ENCODE measurements at regions not wholly inside any gene's neighbourhood (a gene's known extent, or its start where the extent isn't known, plus 50 kb on each side); places are given as distances from the start of the nearest gene placed in this dataset.

DNA sequence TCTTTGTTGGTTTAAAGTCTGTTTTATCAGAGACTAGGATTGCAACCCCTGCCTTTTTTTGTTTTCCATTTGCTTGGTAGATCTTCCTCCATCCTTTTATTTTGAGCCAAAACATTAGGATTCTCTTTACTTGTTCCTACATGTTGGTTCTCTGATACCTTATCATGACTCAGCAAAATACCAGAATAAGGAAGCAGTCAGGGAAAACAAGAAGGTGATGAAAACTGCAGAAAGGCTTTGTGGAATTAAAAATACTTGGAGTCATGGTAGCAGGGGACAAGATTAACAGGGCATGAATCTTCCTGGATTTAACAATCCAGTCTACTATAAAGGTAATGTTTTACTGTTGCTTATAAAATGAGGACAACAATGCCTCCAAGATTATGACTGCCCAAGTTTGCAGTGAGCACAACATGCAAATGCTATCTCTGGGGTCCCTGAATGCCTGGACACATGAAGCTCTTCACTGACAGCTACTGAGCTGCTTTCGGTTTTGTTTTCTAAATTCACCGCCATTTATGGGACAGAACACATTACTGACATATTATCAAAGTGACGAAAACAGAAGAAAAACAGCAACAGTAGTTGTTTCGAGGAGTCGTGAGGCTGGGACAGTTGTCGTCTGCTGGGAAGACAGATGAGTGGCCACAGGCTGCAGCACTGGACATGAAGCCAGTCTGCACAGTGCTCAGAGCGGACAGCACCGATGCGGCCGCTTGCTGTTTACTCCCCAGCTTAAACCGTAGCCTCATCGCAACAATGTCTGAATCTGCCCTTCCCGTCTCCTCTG is 174.5 kb upstream of the DKK2 start:
- FAIRE-seq (no peak), DNase-seq (ENCODE audit: low read depth, low spot score) (no peak)
- no peak for TF ChIP-seq JUN (IDR thresholded peaks at IDR 0.05; ENCODE audit: borderline replicate concordance, insufficient read depth, insufficient read length, low read depth)
- TF ChIP-seq, protein P1, sequence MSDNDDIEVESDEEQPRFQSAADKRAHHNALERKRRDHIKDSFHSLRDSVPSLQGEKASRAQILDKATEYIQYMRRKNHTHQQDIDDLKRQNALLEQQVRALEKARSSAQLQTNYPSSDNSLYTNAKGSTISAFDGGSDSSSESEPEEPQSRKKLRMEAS (IDR thresholded peaks at IDR 0.05; ENCODE audit: insufficient read depth, insufficient read length) = no peak
- TF ChIP-seq MYC (IDR thresholded peaks at IDR 0.05; ENCODE audit: low read depth, low read length) = no peak
- TF ChIP-seq GATA2 (IDR thresholded peaks at IDR 0.05; ENCODE audit: insufficient read depth, insufficient read length, low read depth, low read length) = no peak
- TF ChIP-seq FOS (IDR thresholded peaks at IDR 0.05; ENCODE audit: borderline replicate concordance, insufficient read depth, low read length) = no peak
- no peak for TF ChIP-seq POLR2A (IDR thresholded peaks at IDR 0.05; ENCODE audit: low read depth, low read length)
- no peak for TF ChIP-seq POLR2AphosphoS5 (IDR thresholded peaks at IDR 0.05; ENCODE audit: insufficient read depth, low read depth, low read length)
- Histone ChIP-seq H4K20me1 (replicated peaks; ENCODE audit: control insufficient read depth, extremely low read depth, insufficient read depth, low read length) (no peaks in the 10 kb centered on the region), H3K9me3 (replicated peaks; ENCODE audit: control insufficient read depth, insufficient read depth, low read length) (no peaks in the 10 kb centered on the region), H3K4me2 (ENCODE audit: insufficient read depth, low read length) (no peak overlapping the region), H3K36me3 (ENCODE audit: control insufficient read depth in 2 of 2, extremely low read depth in 1 of 2, insufficient read depth in 2 of 2, low read length in 2 of 2) (no peaks in the 10 kb centered on the region), H3K9ac (replicated peaks; ENCODE audit: extremely low read depth, insufficient read depth, low read length) (no peak overlapping the region), H3K79me2 (ENCODE audit: control insufficient read depth, insufficient read depth, low read length) (no peaks in the 10 kb centered on the region), H2AFZ (ENCODE audit: low read depth, low read length) (no peak overlapping the region), H3K27me3 (ENCODE audit: control insufficient read depth in 2 of 2, insufficient read depth in 2 of 2, low read length in 2 of 2) (peaks cover 0 to 2% of the 10 kb centered on the region in 2 experiments), H3K9me1 (replicated peaks; ENCODE audit: control insufficient read depth, extremely low read depth, insufficient read depth, low read length) (no peaks in the 10 kb centered on the region), H3K27ac (ENCODE audit: insufficient read depth, low read depth, low read length) (no peak overlapping the region), H3K4me1 (ENCODE audit: control insufficient read depth, extremely low read depth, insufficient read depth, low read length) (no peaks in the 10 kb centered on the region), H3K4me3 (replicated peaks in 1 of 3; ENCODE audit: insufficient read depth in 1 of 3, low read depth in 1 of 3, low read length in 3 of 3) (no peak overlapping the region)
- ChIA-PET POLR2A (no interaction called here), CTCF (interaction anchor here (0.8 kb wide), 1 partner anchor 8 kb away, joined by 3 read pairs; no protein-coding TSS in a partner anchor)
- dilution Hi-C loops (cut with MboI; ENCODE audit: extremely low pct_ligation_motif_present, low sequenced_read_pairs) = no loop called here
- intact Hi-C loops (cut with micrococcal nuclease) = no loop called here
- BruUV-seq (replicated peaks) = no TSS peak

DNA sequence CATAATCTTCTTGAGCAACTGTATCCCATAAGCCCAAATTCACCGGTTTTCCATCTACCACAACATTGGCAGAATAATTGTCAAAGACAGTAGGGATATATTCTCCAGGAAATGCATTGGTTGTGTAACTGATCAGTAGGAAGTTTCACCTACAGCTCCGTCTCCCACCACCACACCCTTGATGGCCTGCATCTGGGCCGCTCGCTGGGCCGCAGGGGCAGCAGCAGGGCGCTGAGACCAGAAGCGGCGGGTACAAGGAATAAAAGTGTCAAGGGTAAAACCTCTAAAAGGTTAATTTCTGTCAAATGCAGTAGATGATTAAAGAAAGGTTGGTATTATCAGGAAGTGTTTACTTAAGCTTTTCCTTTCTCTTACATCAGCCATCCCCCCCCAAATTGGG is 167.6 kb upstream of the DKK2 start:
- no TSS peak for BruUV-seq (replicated peaks)
- H3K4me1 ChIP-seq (ENCODE audit: control insufficient read depth, extremely low read depth, insufficient read depth, low read length) = no peaks in the 10 kb centered on the region
- dilution Hi-C loops (cut with MboI; ENCODE audit: extremely low pct_ligation_motif_present, low sequenced_read_pairs) (no loop called here), intact Hi-C loops (cut with micrococcal nuclease) (no loop called here)
- no peak for DNase-seq (ENCODE audit: low read depth, low spot score)
- CTCF ChIA-PET = no interaction called here
- no peak for TF ChIP-seq GATA2 (IDR thresholded peaks at IDR 0.05; ENCODE audit: insufficient read depth, insufficient read length, low read depth, low read length)
- no peak for TF ChIP-seq POLR2AphosphoS5 (IDR thresholded peaks at IDR 0.05; ENCODE audit: insufficient read depth, low read depth, low read length)
- TF ChIP-seq, protein P2, sequence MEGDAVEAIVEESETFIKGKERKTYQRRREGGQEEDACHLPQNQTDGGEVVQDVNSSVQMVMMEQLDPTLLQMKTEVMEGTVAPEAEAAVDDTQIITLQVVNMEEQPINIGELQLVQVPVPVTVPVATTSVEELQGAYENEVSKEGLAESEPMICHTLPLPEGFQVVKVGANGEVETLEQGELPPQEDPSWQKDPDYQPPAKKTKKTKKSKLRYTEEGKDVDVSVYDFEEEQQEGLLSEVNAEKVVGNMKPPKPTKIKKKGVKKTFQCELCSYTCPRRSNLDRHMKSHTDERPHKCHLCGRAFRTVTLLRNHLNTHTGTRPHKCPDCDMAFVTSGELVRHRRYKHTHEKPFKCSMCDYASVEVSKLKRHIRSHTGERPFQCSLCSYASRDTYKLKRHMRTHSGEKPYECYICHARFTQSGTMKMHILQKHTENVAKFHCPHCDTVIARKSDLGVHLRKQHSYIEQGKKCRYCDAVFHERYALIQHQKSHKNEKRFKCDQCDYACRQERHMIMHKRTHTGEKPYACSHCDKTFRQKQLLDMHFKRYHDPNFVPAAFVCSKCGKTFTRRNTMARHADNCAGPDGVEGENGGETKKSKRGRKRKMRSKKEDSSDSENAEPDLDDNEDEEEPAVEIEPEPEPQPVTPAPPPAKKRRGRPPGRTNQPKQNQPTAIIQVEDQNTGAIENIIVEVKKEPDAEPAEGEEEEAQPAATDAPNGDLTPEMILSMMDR (IDR thresholded peaks at IDR 0.05; ENCODE audit: extremely low read depth in 1 of 2, insufficient read depth in 1 of 2, low read depth in 1 of 2, low read length in 2 of 2) = no peak
- no peak for TF ChIP-seq JUN (IDR thresholded peaks at IDR 0.05; ENCODE audit: borderline replicate concordance, insufficient read depth, insufficient read length, low read depth)
- no peak for TF ChIP-seq FOS (IDR thresholded peaks at IDR 0.05; ENCODE audit: borderline replicate concordance, insufficient read depth, low read length)
- TF ChIP-seq MYC (IDR thresholded peaks at IDR 0.05; ENCODE audit: low read depth, low read length) = no peak
- no peak for TF ChIP-seq POLR2A (IDR thresholded peaks at IDR 0.05; ENCODE audit: low read depth, low read length)
- TF ChIP-seq EZH2 (IDR thresholded peaks at IDR 0.05; ENCODE audit: borderline replicate concordance, low read depth, low read length, severe bottlenecking) = no peak
- TF ChIP-seq, protein P1 (IDR thresholded peaks at IDR 0.05; ENCODE audit: insufficient read depth, insufficient read length) = no peak
- POLR2A ChIA-PET = no interaction called here
- H3K79me2 ChIP-seq (ENCODE audit: control insufficient read depth, insufficient read depth, low read length) = no peaks in the 10 kb centered on the region
- H3K4me2 ChIP-seq (ENCODE audit: insufficient read depth, low read length) = no peak overlapping the region
- H3K9me1 ChIP-seq (replicated peaks; ENCODE audit: control insufficient read depth, extremely low read depth, insufficient read depth, low read length) = no peaks in the 10 kb centered on the region
- H3K27ac ChIP-seq (ENCODE audit: insufficient read depth, low read depth, low read length) = no peak overlapping the region
- no peaks in the 10 kb centered on the region for H3K36me3 ChIP-seq (ENCODE audit: control insufficient read depth in 2 of 2, extremely low read depth in 1 of 2, insufficient read depth in 2 of 2, low read length in 2 of 2)
- H4K20me1 ChIP-seq (replicated peaks; ENCODE audit: control insufficient read depth, extremely low read depth, insufficient read depth, low read length) = no peaks in the 10 kb centered on the region
- H3K9ac ChIP-seq (replicated peaks; ENCODE audit: extremely low read depth, insufficient read depth, low read length) = no peak overlapping the region
- H3K4me3 ChIP-seq (replicated peaks in 1 of 3; ENCODE audit: insufficient read depth in 1 of 3, low read depth in 1 of 3, low read length in 3 of 3) = no peak overlapping the region
- no peak overlapping the region for H2AFZ ChIP-seq (ENCODE audit: low read depth, low read length)
- no peak for FAIRE-seq
- H3K27me3 ChIP-seq (ENCODE audit: control insufficient read depth in 2 of 2, insufficient read depth in 2 of 2, low read length in 2 of 2) = no peaks in the 10 kb centered on the region
- H3K9me3 ChIP-seq (replicated peaks; ENCODE audit: control insufficient read depth, insufficient read depth, low read length) = no peaks in the 10 kb centered on the region
